ENCODE measurements at regions not wholly inside any gene's neighbourhood (a gene's known extent, or its start where the extent isn't known, plus 50 kb on each side); places are given as distances from the start of the nearest gene placed in this dataset.

- Histone ChIP-seq H3K4me2 (ENCODE audit: low read depth, low read length, poor library complexity, severe bottlenecking) (no peak overlapping the region), H2AFZ (ENCODE audit: low read length) (no peak overlapping the region), H3F3A (ENCODE audit: low read depth) (no peaks in the 10 kb centered on the region), H3K4me1 (ENCODE audit: insufficient read depth, low read length, poor library complexity, severe bottlenecking) (no peaks in the 10 kb centered on the region), H4K20me1 (ENCODE audit: insufficient read depth, low read length, poor library complexity, severe bottlenecking) (no peaks in the 10 kb centered on the region), H3K9me3 (ENCODE audit: insufficient read depth, low read depth, low read length) (no peaks in the 10 kb centered on the region; the same call in 1 of the 2 replicates), H3K9me2 (replicated peaks; ENCODE audit: low read depth, low read length) (no peaks in the 10 kb centered on the region), H3K27me3 (ENCODE audit: insufficient read depth, low read length, poor library complexity, severe bottlenecking) (no peaks in the 10 kb centered on the region), H3K79me2 (ENCODE audit: insufficient read depth, low read length) (no peaks in the 10 kb centered on the region), H3K4me3 (ENCODE audit: low read length, poor library complexity, severe bottlenecking) (no peak overlapping the region), H3K9ac (ENCODE audit: low read depth, low read length, poor library complexity, severe bottlenecking) (no peak overlapping the region), H3K36me3 (ENCODE audit: insufficient read depth, low read length) (no peaks in the 10 kb centered on the region)
- TF ChIP-seq CTCF (conservative IDR thresholded peaks at IDR 0.05; ENCODE audit: low read length) (no peak), EZH2phosphoT487 (IDR thresholded peaks at IDR 0.05; ENCODE audit: borderline replicate concordance) (no peak)
Measured at GRCh38 chr1:47608296-47608875, 170.5 kb downstream of the FOXD2 start.

GRCh38 chr1:47611992-47612391 lies 174.1 kb downstream of the FOXD2 start:
- no peak for TF ChIP-seq EZH2phosphoT487 (IDR thresholded peaks at IDR 0.05; ENCODE audit: borderline replicate concordance)
- no peak for TF ChIP-seq CTCF (conservative IDR thresholded peaks at IDR 0.05; ENCODE audit: low read length)
- no peak overlapping the region for H3K4me3 ChIP-seq (ENCODE audit: low read length, poor library complexity, severe bottlenecking)
- no peaks in the 10 kb centered on the region for H3K27me3 ChIP-seq (ENCODE audit: insufficient read depth, low read length, poor library complexity, severe bottlenecking)
- H2AFZ ChIP-seq (ENCODE audit: low read length): no peak overlapping the region
- no peaks in the 10 kb centered on the region for H3K79me2 ChIP-seq (ENCODE audit: insufficient read depth, low read length)
- H4K20me1 ChIP-seq (ENCODE audit: insufficient read depth, low read length, poor library complexity, severe bottlenecking): no peaks in the 10 kb centered on the region
- H3K36me3 ChIP-seq (ENCODE audit: insufficient read depth, low read length): no peaks in the 10 kb centered on the region
- no peaks in the 10 kb centered on the region; the same call in 1 of the 2 replicates for H3K9me3 ChIP-seq (ENCODE audit: insufficient read depth, low read depth, low read length)
- no peak overlapping the region for H3K9ac ChIP-seq (ENCODE audit: low read depth, low read length, poor library complexity, severe bottlenecking)
- no peaks in the 10 kb centered on the region for H3K4me1 ChIP-seq (ENCODE audit: insufficient read depth, low read length, poor library complexity, severe bottlenecking)
- no peaks in the 10 kb centered on the region for H3K9me2 ChIP-seq (replicated peaks; ENCODE audit: low read depth, low read length)
- no peaks in the 10 kb centered on the region for H3F3A ChIP-seq (ENCODE audit: low read depth)
- no peak overlapping the region for H3K4me2 ChIP-seq (ENCODE audit: low read depth, low read length, poor library complexity, severe bottlenecking)

- no peak overlapping the region for H3K4me3 ChIP-seq (ENCODE audit: low read length, poor library complexity, severe bottlenecking)
- TF ChIP-seq CTCF (conservative IDR thresholded peaks at IDR 0.05; ENCODE audit: low read length) (no peak), EZH2phosphoT487 (IDR thresholded peaks at IDR 0.05; ENCODE audit: borderline replicate concordance) (no peak)
- H3K9me3 ChIP-seq (ENCODE audit: insufficient read depth, low read depth, low read length): no peaks in the 10 kb centered on the region; the same call in 1 of the 2 replicates
- no peaks in the 10 kb centered on the region for H4K20me1 ChIP-seq (ENCODE audit: insufficient read depth, low read length, poor library complexity, severe bottlenecking)
- H3K4me2 ChIP-seq (ENCODE audit: low read depth, low read length, poor library complexity, severe bottlenecking): no peak overlapping the region
- H3K4me1 ChIP-seq (ENCODE audit: insufficient read depth, low read length, poor library complexity, severe bottlenecking): no peaks in the 10 kb centered on the region
- H3K9me2 ChIP-seq (replicated peaks; ENCODE audit: low read depth, low read length): no peaks in the 10 kb centered on the region
- H2AFZ ChIP-seq (ENCODE audit: low read length): no peak overlapping the region
- no peaks in the 10 kb centered on the region for H3K36me3 ChIP-seq (ENCODE audit: insufficient read depth, low read length)
- no peaks in the 10 kb centered on the region for H3F3A ChIP-seq (ENCODE audit: low read depth)
- no peaks in the 10 kb centered on the region for H3K79me2 ChIP-seq (ENCODE audit: insufficient read depth, low read length)
- no peak overlapping the region for H3K9ac ChIP-seq (ENCODE audit: low read depth, low read length, poor library complexity, severe bottlenecking)
- no peaks in the 10 kb centered on the region for H3K27me3 ChIP-seq (ENCODE audit: insufficient read depth, low read length, poor library complexity, severe bottlenecking)
Measured at GRCh38 chr1:47612819-47613218, 175.0 kb downstream of the FOXD2 start.

All from Loucy (cell line).